ENCODE measurements at regions not wholly inside any gene's neighbourhood (a gene's known extent, or its start where the extent isn't known, plus 50 kb on each side); places are given as distances from the start of the nearest gene placed in this dataset.

DNA sequence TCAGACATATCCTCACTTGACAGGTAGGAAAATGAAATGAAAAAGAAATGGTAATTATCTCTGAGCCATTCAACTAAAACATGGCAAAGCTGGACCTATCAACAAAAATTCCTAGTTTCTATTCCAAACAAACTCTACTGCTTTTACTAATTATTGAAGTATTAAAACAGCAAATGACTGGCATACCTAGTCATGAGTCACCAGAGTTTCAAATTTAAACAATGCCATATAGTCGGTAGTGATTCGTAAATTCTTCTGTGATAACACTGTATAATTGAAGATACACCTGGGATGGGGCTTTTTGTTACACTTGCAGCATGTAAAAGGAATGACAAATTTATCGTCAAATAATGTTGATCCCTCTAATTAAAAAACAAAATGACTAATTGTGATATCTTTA, 153.1 kb upstream of the THUMPD2 start (continued):
- TF ChIP-seq, protein P1, sequence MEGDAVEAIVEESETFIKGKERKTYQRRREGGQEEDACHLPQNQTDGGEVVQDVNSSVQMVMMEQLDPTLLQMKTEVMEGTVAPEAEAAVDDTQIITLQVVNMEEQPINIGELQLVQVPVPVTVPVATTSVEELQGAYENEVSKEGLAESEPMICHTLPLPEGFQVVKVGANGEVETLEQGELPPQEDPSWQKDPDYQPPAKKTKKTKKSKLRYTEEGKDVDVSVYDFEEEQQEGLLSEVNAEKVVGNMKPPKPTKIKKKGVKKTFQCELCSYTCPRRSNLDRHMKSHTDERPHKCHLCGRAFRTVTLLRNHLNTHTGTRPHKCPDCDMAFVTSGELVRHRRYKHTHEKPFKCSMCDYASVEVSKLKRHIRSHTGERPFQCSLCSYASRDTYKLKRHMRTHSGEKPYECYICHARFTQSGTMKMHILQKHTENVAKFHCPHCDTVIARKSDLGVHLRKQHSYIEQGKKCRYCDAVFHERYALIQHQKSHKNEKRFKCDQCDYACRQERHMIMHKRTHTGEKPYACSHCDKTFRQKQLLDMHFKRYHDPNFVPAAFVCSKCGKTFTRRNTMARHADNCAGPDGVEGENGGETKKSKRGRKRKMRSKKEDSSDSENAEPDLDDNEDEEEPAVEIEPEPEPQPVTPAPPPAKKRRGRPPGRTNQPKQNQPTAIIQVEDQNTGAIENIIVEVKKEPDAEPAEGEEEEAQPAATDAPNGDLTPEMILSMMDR (IDR thresholded peaks at IDR 0.05): no peak
- TF ChIP-seq ZNF121 (CRISPR knock-in tag; IDR thresholded peaks at IDR 0.05): no peak
- TF ChIP-seq ZNF138 (CRISPR knock-in tag; conservative IDR thresholded peaks at IDR 0.05): no peak
- no peak for TF ChIP-seq ZNF396 (CRISPR knock-in tag; IDR thresholded peaks at IDR 0.05; ENCODE audit: borderline replicate concordance)
- TF ChIP-seq, protein P2, sequence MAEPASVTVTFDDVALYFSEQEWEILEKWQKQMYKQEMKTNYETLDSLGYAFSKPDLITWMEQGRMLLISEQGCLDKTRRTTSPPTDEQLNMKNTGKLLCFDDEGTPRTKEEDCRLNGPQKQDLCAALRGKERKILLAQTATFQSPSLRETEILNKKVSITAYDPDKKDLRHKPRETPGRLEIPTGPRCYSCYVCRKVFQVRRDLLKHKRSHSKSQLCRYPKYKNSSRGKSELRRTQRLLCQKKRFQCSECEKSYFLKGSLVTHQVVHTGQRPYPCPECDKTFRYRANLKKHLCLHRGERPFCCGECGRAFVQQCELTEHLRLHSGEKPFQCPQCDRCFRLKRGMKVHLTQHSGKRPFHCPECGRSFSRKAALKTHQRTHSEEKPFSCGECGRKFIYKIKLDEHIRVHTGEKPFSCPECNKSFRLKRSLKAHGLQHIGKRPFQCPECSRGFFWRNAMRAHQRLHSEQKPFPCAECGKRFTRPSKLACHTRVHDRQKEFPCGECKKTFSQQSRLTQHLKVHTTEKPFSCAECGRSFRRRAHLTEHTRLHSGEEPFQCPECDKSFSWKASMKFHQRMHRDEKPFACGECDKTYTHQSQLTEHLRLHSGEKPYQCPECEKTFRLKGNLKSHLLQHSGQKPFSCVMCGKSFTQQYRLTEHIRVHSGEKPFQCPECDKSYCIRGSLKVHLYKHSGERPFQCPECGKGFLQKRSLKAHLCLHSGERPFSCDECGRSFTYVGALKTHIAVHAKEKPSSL (CRISPR knock-in tag; conservative IDR thresholded peaks at IDR 0.05): no peak
- no peak for TF ChIP-seq TEAD4 (CRISPR knock-in tag; IDR thresholded peaks at IDR 0.05)
- TF ChIP-seq SP1 (CRISPR knock-in tag; conservative IDR thresholded peaks at IDR 0.05): no peak
- TF ChIP-seq ZNF416 (CRISPR knock-in tag; IDR thresholded peaks at IDR 0.05): no peak

DNA sequence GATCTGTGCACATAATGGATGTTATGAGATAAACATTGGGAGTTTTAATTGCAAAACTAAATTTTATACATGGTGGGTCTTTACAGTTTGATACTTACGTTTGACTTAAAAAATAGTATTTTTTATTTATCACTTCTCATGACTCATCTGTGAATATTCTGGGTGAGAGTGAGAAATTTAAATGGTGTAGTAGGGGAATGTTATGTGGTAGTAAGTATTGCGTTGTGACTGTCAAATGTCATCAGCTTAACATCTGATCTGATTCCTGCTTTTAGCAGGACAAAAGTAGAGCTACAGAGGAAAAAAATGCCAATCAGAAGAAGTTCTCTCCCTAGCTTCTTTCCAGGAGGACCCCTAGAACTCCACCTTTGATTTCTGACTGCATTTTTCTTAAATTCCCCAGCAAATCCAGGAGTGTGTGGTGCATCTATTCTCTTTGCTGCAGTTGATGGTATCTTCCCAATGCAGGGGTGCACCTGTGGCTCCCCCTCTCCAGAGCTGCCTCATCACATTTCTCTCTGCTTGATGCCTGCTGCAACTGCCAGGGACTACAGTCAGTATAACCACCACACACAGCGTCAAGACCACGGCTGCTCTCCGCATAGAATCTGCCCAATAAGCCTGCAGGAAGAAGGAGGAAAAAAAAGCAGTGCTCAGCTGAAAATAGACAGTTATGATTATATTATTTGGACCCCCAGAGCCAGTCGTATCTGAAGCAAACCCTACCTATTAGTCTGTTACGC, 151.3 kb upstream of the THUMPD2 start:
- ATAC-seq: no peak
- no peaks in the 10 kb centered on the region for H3K36me3 Mint-ChIP-seq
- H3K4me1 Mint-ChIP-seq: no peaks in the 10 kb centered on the region
- POLR2A ChIA-PET: no interaction called here
- no peaks in the 10 kb centered on the region for H3K9me3 Mint-ChIP-seq
- no peaks in the 10 kb centered on the region for H3K27me3 Mint-ChIP-seq (ENCODE audit: low read depth)
- H3K4me3 Mint-ChIP-seq: no peak overlapping the region
- no peak for DNase-seq (ENCODE audit: low spot score)
- H3K27ac Mint-ChIP-seq: no peak overlapping the region
- CTCF ChIA-PET: interaction anchor here (1.0 kb wide), 1 partner anchor 17 kb away, joined by 3 read pairs; no protein-coding TSS in a partner anchor
- no peak for TF ChIP-seq NFE2L1 (CRISPR knock-in tag; IDR thresholded peaks at IDR 0.05)
- no peak for TF ChIP-seq FOXJ3 (CRISPR knock-in tag; IDR thresholded peaks at IDR 0.05; ENCODE audit: borderline replicate concordance)
- TF ChIP-seq, protein P3, sequence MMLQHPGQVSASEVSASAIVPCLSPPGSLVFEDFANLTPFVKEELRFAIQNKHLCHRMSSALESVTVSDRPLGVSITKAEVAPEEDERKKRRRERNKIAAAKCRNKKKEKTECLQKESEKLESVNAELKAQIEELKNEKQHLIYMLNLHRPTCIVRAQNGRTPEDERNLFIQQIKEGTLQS (CRISPR knock-in tag; conservative IDR thresholded peaks at IDR 0.05): no peak

DNA sequence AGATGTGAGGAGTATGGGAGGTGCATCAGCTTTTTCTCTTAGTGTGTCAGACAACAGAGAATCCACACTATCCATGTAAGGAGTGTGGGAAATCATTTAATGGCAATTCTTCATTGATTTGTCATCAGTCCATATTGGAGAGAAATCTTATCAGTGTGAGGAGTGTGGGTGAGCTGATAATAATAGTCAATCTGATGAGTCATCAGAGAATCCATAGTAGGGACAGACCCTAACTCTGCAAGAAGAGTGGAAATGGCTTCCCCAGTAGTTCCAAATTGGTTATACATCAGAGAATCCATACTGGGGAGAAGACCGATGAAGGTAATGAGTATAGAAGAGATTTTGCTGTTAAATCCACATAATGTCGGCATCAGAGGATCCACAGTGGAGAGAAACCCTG, 150.5 kb upstream of the THUMPD2 start:
- H3K36me3 Mint-ChIP-seq: no peaks in the 10 kb centered on the region
- ATAC-seq (no peak), DNase-seq (ENCODE audit: low spot score) (no peak)
- no peaks in the 10 kb centered on the region for H3K4me1 Mint-ChIP-seq
- no peak overlapping the region for H3K27ac Mint-ChIP-seq
- no peak overlapping the region for H3K4me3 Mint-ChIP-seq
- H3K27me3 Mint-ChIP-seq (ENCODE audit: low read depth): no peaks in the 10 kb centered on the region
- ChIA-PET POLR2A (no interaction called here), CTCF (no interaction called here)
- no peaks in the 10 kb centered on the region for H3K9me3 Mint-ChIP-seq
- TF ChIP-seq FOXP1 (CRISPR knock-in tag; IDR thresholded peaks at IDR 0.05; ENCODE audit: borderline replicate concordance): no peak
- TF ChIP-seq, protein P4, sequence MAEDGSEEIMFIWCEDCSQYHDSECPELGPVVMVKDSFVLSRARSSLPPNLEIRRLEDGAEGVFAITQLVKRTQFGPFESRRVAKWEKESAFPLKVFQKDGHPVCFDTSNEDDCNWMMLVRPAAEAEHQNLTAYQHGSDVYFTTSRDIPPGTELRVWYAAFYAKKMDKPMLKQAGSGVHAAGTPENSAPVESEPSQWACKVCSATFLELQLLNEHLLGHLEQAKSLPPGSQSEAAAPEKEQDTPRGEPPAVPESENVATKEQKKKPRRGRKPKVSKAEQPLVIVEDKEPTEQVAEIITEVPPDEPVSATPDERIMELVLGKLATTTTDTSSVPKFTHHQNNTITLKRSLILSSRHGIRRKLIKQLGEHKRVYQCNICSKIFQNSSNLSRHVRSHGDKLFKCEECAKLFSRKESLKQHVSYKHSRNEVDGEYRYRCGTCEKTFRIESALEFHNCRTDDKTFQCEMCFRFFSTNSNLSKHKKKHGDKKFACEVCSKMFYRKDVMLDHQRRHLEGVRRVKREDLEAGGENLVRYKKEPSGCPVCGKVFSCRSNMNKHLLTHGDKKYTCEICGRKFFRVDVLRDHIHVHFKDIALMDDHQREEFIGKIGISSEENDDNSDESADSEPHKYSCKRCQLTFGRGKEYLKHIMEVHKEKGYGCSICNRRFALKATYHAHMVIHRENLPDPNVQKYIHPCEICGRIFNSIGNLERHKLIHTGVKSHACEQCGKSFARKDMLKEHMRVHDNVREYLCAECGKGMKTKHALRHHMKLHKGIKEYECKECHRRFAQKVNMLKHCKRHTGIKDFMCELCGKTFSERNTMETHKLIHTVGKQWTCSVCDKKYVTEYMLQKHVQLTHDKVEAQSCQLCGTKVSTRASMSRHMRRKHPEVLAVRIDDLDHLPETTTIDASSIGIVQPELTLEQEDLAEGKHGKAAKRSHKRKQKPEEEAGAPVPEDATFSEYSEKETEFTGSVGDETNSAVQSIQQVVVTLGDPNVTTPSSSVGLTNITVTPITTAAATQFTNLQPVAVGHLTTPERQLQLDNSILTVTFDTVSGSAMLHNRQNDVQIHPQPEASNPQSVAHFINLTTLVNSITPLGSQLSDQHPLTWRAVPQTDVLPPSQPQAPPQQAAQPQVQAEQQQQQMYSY (CRISPR knock-in tag; IDR thresholded peaks at IDR 0.05): no peak
- TF ChIP-seq, protein P5, sequence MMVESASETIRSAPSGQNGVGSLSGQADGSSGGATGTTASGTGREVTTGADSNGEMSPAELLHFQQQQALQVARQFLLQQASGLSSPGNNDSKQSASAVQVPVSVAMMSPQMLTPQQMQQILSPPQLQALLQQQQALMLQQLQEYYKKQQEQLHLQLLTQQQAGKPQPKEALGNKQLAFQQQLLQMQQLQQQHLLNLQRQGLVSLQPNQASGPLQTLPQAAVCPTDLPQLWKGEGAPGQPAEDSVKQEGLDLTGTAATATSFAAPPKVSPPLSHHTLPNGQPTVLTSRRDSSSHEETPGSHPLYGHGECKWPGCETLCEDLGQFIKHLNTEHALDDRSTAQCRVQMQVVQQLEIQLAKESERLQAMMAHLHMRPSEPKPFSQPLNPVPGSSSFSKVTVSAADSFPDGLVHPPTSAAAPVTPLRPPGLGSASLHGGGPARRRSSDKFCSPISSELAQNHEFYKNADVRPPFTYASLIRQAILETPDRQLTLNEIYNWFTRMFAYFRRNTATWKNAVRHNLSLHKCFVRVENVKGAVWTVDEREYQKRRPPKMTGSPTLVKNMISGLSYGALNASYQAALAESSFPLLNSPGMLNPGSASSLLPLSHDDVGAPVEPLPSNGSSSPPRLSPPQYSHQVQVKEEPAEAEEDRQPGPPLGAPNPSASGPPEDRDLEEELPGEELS (CRISPR knock-in tag; IDR thresholded peaks at IDR 0.05): no peak
- TF ChIP-seq, protein P6, sequence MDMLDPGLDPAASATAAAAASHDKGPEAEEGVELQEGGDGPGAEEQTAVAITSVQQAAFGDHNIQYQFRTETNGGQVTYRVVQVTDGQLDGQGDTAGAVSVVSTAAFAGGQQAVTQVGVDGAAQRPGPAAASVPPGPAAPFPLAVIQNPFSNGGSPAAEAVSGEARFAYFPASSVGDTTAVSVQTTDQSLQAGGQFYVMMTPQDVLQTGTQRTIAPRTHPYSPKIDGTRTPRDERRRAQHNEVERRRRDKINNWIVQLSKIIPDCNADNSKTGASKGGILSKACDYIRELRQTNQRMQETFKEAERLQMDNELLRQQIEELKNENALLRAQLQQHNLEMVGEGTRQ (CRISPR knock-in tag; IDR thresholded peaks at IDR 0.05): no peak
- TF ChIP-seq, protein P7, sequence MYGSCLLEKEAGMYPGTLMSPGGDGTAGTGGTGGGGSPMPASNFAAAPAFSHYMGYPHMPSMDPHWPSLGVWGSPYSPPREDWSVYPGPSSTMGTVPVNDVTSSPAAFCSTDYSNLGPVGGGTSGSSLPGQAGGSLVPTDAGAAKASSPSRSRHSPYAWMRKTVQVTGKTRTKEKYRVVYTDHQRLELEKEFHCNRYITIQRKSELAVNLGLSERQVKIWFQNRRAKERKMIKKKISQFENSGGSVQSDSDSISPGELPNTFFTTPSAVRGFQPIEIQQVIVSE (CRISPR knock-in tag; IDR thresholded peaks at IDR 0.05; ENCODE audit: borderline replicate concordance): no peak
- TF ChIP-seq, protein P8, sequence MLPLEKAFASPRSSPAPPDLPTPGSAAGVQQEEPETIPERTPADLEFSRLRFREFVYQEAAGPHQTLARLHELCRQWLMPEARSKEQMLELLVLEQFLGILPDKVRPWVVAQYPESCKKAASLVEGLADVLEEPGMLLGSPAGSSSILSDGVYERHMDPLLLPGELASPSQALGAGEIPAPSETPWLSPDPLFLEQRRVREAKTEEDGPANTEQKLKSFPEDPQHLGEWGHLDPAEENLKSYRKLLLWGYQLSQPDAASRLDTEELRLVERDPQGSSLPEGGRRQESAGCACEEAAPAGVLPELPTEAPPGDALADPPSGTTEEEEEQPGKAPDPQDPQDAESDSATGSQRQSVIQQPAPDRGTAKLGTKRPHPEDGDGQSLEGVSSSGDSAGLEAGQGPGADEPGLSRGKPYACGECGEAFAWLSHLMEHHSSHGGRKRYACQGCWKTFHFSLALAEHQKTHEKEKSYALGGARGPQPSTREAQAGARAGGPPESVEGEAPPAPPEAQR (CRISPR knock-in tag; IDR thresholded peaks at IDR 0.05): no peak
- TF ChIP-seq, protein P1 (IDR thresholded peaks at IDR 0.05): no peak

All from WTC11 (cell line).